GM23338 (cell line): ENCODE measurements at regions not wholly inside any gene's neighbourhood (a gene's known extent, or its start where the extent isn't known, plus 50 kb on each side); places are given as distances from the start of the nearest gene placed in this dataset.

Experiments used
- ATAC-seq: fragments of 200-7000 bp; cut with Tn5 transposase; 3 replicates; pipeline ENCODE4 v1.9.1; 2020
- DNase-seq: peaks from one replicate; pipeline ENCODE4 v3.0.0-alpha.2; 2015; ENCODE audit warnings: low spot score
- H2AFZ ChIP-seq: fragments of 200-600 bp; sonication (generic); 2 replicates; pipeline ENCODE4 v1.8.0; 2016; ENCODE audit warnings: antibody characterized with exemption, mild to moderate bottlenecking, moderate library complexity
- H3F3A ChIP-seq: fragments of 200-600 bp; sonication (generic); replicated peaks from 2 replicates; pipeline ENCODE4 v1.8.0; 2017; ENCODE audit warnings: antibody characterized with exemption, mixed run types, low read depth
- H3K27ac ChIP-seq: fragments of 200-600 bp; sonication (generic); 2 replicates; pipeline ENCODE4 v1.6.1; 2016; ENCODE audit warnings: low read depth
- H3K27me3 ChIP-seq: fragments of 200-600 bp; sonication (generic); 2 replicates; pipeline ENCODE4 v1.8.0; 2016; ENCODE audit warnings: mild to moderate bottlenecking, mixed run types, moderate library complexity; ENCODE audit not compliant: insufficient read depth
- H3K36me3 ChIP-seq: fragments of 200-600 bp; sonication (generic); 2 replicates; pipeline ENCODE4 v1.8.0; 2016; ENCODE audit warnings: mild to moderate bottlenecking; ENCODE audit not compliant: insufficient read depth
- H3K4me1 ChIP-seq: fragments of 200-600 bp; sonication (generic); 2 replicates; pipeline ENCODE4 v1.8.0; 2016; ENCODE audit warnings: mild to moderate bottlenecking, moderate library complexity; ENCODE audit not compliant: insufficient read depth
- H3K4me2 ChIP-seq: fragments of 200-600 bp; sonication (generic); 2 replicates; pipeline ENCODE4 v1.7.1; 2017; ENCODE audit warnings: mixed run types
- H3K4me3 ChIP-seq: fragments of 200-600 bp; sonication (generic); 2 replicates; pipeline ENCODE4 v1.6.1; 2016; ENCODE audit warnings: mixed run types
- H3K79me2 ChIP-seq: fragments of 200-600 bp; sonication (generic); replicated peaks from 2 replicates; pipeline ENCODE4 v1.8.0; 2017; ENCODE audit warnings: mild to moderate bottlenecking; ENCODE audit not compliant: insufficient read depth
- H3K9me2 ChIP-seq: fragments of 200-600 bp; sonication (generic); 2 replicates; pipeline ENCODE4 v1.8.0; 2017; ENCODE audit not compliant: insufficient read depth
- H4K20me1 ChIP-seq: fragments of 200-600 bp; sonication (generic); replicated peaks from 2 replicates; pipeline ENCODE4 v1.8.0; 2017; ENCODE audit warnings: mild to moderate bottlenecking; ENCODE audit not compliant: insufficient read depth
- H3K27ac Mint-ChIP-seq: 2 replicates; pipeline ENCODE4 v1.8.0; 2020; ENCODE audit warnings: inconsistent platforms, mild to moderate bottlenecking, moderate library complexity, mixed read lengths
- H3K27me3 Mint-ChIP-seq: 3 replicates; pipeline ENCODE4 v1.8.0; 2022; ENCODE audit warnings: low read depth, mild to moderate bottlenecking, moderate library complexity, mixed read lengths, inconsistent platforms; ENCODE audit not compliant: insufficient read depth, poor library complexity
- H3K36me3 Mint-ChIP-seq: 3 replicates; pipeline ENCODE4 v1.8.0; 2021; ENCODE audit warnings: low read depth, mild to moderate bottlenecking, inconsistent platforms, moderate library complexity, mixed read lengths
- H3K4me1 Mint-ChIP-seq: 3 replicates; pipeline ENCODE4 v1.8.0; 2020; ENCODE audit warnings: mild to moderate bottlenecking, inconsistent platforms, mixed read lengths
- H3K4me3 Mint-ChIP-seq: 3 replicates; pipeline ENCODE4 v1.8.0; 2021; ENCODE audit warnings: moderate library complexity, mild to moderate bottlenecking, inconsistent platforms, mixed read lengths
- H3K9me3 Mint-ChIP-seq: 3 replicates; pipeline ENCODE4 v1.8.0; 2020; ENCODE audit warnings: moderate library complexity, mild to moderate bottlenecking, inconsistent platforms, mixed read lengths
- CREB1 ChIP-seq: fragments of 250-450 bp; sonication (Bioruptor Pico); IDR thresholded peaks from 2 replicates; pipeline ENCODE4 v1.5.0; 2020; ENCODE audit warnings: low read depth, mild to moderate bottlenecking, moderate library complexity
- CTCF ChIP-seq, 2 experiments: fragments of 200-600 bp in 1 of 2; sonication (generic) in 1 of 2; conservative IDR thresholded peaks; 2 replicates each; pipeline versions ENCODE4 v1.5.1 to v1.6.1; 2016 to 2017; ENCODE audit warnings: antibody characterized with exemption in 2 of 2, low read depth in 2 of 2, mild to moderate bottlenecking in 2 of 2, moderate library complexity in 1 of 2
- EZH2 ChIP-seq: fragments of 200-600 bp; sonication (generic); IDR thresholded peaks from one replicate; pipeline ENCODE4 v1.8.0; 2017; ENCODE audit warnings: antibody characterized with exemption, mild to moderate bottlenecking, low read depth; ENCODE audit not compliant: unreplicated experiment
- EZH2phosphoT487 ChIP-seq: fragments of 200-600 bp; sonication (generic); IDR thresholded peaks from one replicate; pipeline ENCODE4 v1.8.1; 2018; ENCODE audit warnings: antibody characterized with exemption; ENCODE audit not compliant: unreplicated experiment
- JUNB ChIP-seq: IDR thresholded peaks from one replicate; pipeline ENCODE4 v1.6.1; 2016; ENCODE audit warnings: antibody characterized with exemption; ENCODE audit not compliant: unreplicated experiment
- NANOG ChIP-seq: IDR thresholded peaks from 2 replicates; pipeline ENCODE4 v1.6.1; 2016; ENCODE audit warnings: antibody characterized with exemption, borderline replicate concordance
- POLR2AphosphoS5 ChIP-seq: IDR thresholded peaks from 2 replicates; pipeline ENCODE4 v1.6.1; 2016; ENCODE audit warnings: antibody characterized with exemption, low read depth
- REST ChIP-seq: IDR thresholded peaks from one replicate; pipeline ENCODE4 v1.6.1; 2018; ENCODE audit warnings: antibody characterized with exemption; ENCODE audit not compliant: unreplicated experiment
- STAT1 ChIP-seq: IDR thresholded peaks from one replicate; pipeline ENCODE4 v1.6.1; 2016; ENCODE audit warnings: antibody characterized with exemption; ENCODE audit not compliant: unreplicated experiment
- ZNF462 ChIP-seq: fragments of 250-450 bp; sonication (Bioruptor Pico); IDR thresholded peaks from 2 replicates; pipeline ENCODE4 v1.5.0; 2020; ENCODE audit warnings: mild to moderate bottlenecking, moderate library complexity

GRCh38 chr2:168401048-168401556 lies 55.0 kb upstream of the CERS6 start (continued):
- TF ChIP-seq ZNF462: no peak

- peaks cover 3% of the 10 kb centered on the region; the same call in 1 of the 2 replicates for H3K9me2 ChIP-seq
- H3K4me3 Mint-ChIP-seq: no peak overlapping the region
- no peaks in the 10 kb centered on the region for H3K27me3 Mint-ChIP-seq
- no peaks in the 10 kb centered on the region for H3K4me1 Mint-ChIP-seq
- H3K4me2 ChIP-seq: no peak overlapping the region
- H3K79me2 ChIP-seq: no peaks in the 10 kb centered on the region
- no peak overlapping the region; the same call in 1 of the 2 replicates for H2AFZ ChIP-seq
- H3K36me3 Mint-ChIP-seq: no peaks in the 10 kb centered on the region
- H3K27me3 ChIP-seq: no peaks in the 10 kb centered on the region
- no peak overlapping the region for H3K27ac Mint-ChIP-seq
- H3K9me3 Mint-ChIP-seq: no peaks in the 10 kb centered on the region; the same call in 1 of the 3 replicates
- no peaks in the 10 kb centered on the region for H4K20me1 ChIP-seq
- H3K4me3 ChIP-seq: no peak overlapping the region
- ATAC-seq: no peak
- H3K4me1 ChIP-seq: no peaks in the 10 kb centered on the region
- DNase-seq: no peak
- H3K27ac ChIP-seq: no peak overlapping the region
- no peaks in the 10 kb centered on the region for H3K36me3 ChIP-seq
- no peaks in the 10 kb centered on the region for H3F3A ChIP-seq
- TF ChIP-seq CTCF (conservative IDR thresholded peaks at IDR 0.05; ENCODE audit: low read depth in 2 of 2) (no peak), EZH2phosphoT487 (no peak), POLR2AphosphoS5 (no peak), REST (no peak), STAT1 (no peak), EZH2 (no peak), NANOG (no peak), JUNB (no peak), CREB1 (CRISPR knock-in tag) (no peak)
Observed at GRCh38 chr2:168401771-168402170, 54.3 kb upstream of the CERS6 start.
